Tibial artery (tissue), 4 donors: ENCODE measurements at regions not wholly inside any gene's neighbourhood (a gene's known extent, or its start where the extent isn't known, plus 50 kb on each side); places are given as distances from the start of the nearest gene placed in this dataset.
"Not testable (repeated sequence)": the region's sequence is repeated elsewhere in the genome, so short reads cannot be mapped to it uniquely, and the experiment has no call there.

Experiments used
- DNase-seq, 2 donors: peaks; one replicate each; pipeline ENCODE4 v3.0.0-alpha.2; 2019
- H3K27ac ChIP-seq, 2 donors: fragments of 200-600 bp; sonication (generic) in 1 of 2; 1 replicate in 1 of 2; 2 replicates in 1 of 2; pipeline ENCODE4 v1.5.1; 2018 to 2019; ENCODE audit warnings: mild to moderate bottlenecking in 1 of 2
- H3K27me3 ChIP-seq, 2 donors: fragments of 200-600 bp; sonication (generic) in 1 of 2; one replicate each; pipeline versions ENCODE4 v1.5.1 to v1.6.0; 2016 to 2019
- H3K36me3 ChIP-seq, 3 donors: fragments of 200-600 bp; sonication (generic) in 2 of 3; one replicate each; pipeline ENCODE4 v1.5.1; 2016 to 2019; ENCODE audit warnings: mild to moderate bottlenecking in 2 of 3
- H3K4me1 ChIP-seq, 4 donors: fragments of 200-600 bp; sonication (generic) in 2 of 4; 1 replicate in 3 of 4; 2 replicates in 1 of 4; pipeline ENCODE4 v1.5.1; 2016 to 2019
- H3K4me3 ChIP-seq, 2 donors: fragments of 200-600 bp; sonication (generic) in 1 of 2; 1 replicate in 1 of 2; 2 replicates in 1 of 2; pipeline ENCODE4 v1.5.1; 2018 to 2019; ENCODE audit warnings: mild to moderate bottlenecking in 2 of 2
- H3K9me3 ChIP-seq, 3 donors: fragments of 200-600 bp; sonication (generic) in 1 of 3; one replicate each; pipeline ENCODE4 v1.5.1; 2016 to 2019
- intact Hi-C: fragments of 100-400 bp; cut with DNase I; formaldehyde crosslinking; loops from one replicate; pipeline ENCODE4 v1.15.0; 2023; ENCODE audit warnings: low total_unique reads
- TF ChIP-seq, protein P1 (sequence below), 2 experiments: fragments of 200-600 bp in 1 of 2; fragments of 450-650 bp in 1 of 2; IDR thresholded peaks; one replicate each; pipeline ENCODE4 v1.5.1; 2017 to 2019; ENCODE audit warnings: antibody characterized with exemption in 2 of 2, mild to moderate bottlenecking in 1 of 2, moderate library complexity in 1 of 2

DNA sequence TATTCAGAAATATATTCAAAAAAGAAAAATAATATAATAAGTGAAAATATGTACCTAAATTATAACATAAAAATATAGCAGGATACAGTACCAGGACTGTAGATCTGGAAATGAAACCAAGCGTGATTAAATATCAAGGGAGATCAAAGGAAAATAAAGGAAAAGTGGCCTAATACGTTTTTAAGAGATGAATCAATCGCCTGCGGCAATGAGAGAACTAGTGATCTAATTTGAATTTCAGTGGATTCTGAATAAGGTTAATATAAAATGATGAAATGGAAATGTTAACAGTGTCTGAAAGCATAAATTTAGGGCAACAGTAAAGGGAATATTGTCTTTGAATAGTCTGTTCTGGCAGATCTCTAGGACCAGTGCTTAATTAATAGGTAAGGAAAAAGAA, 1761.9 kb upstream of the ACO1 start:
- no peak for DNase-seq
- Histone ChIP-seq H3K27me3 (no peaks in the 10 kb centered on the region), H3K4me1 (no peaks in the 10 kb centered on the region), H3K27ac (no peak overlapping the region), H3K4me3 (no peak overlapping the region), H3K9me3 (no peaks in the 10 kb centered on the region), H3K36me3 (no peaks in the 10 kb centered on the region)
- TF ChIP-seq, protein P1, sequence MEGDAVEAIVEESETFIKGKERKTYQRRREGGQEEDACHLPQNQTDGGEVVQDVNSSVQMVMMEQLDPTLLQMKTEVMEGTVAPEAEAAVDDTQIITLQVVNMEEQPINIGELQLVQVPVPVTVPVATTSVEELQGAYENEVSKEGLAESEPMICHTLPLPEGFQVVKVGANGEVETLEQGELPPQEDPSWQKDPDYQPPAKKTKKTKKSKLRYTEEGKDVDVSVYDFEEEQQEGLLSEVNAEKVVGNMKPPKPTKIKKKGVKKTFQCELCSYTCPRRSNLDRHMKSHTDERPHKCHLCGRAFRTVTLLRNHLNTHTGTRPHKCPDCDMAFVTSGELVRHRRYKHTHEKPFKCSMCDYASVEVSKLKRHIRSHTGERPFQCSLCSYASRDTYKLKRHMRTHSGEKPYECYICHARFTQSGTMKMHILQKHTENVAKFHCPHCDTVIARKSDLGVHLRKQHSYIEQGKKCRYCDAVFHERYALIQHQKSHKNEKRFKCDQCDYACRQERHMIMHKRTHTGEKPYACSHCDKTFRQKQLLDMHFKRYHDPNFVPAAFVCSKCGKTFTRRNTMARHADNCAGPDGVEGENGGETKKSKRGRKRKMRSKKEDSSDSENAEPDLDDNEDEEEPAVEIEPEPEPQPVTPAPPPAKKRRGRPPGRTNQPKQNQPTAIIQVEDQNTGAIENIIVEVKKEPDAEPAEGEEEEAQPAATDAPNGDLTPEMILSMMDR (IDR thresholded peaks at IDR 0.05): no peak
- intact Hi-C loops: no loop called here

DNA sequence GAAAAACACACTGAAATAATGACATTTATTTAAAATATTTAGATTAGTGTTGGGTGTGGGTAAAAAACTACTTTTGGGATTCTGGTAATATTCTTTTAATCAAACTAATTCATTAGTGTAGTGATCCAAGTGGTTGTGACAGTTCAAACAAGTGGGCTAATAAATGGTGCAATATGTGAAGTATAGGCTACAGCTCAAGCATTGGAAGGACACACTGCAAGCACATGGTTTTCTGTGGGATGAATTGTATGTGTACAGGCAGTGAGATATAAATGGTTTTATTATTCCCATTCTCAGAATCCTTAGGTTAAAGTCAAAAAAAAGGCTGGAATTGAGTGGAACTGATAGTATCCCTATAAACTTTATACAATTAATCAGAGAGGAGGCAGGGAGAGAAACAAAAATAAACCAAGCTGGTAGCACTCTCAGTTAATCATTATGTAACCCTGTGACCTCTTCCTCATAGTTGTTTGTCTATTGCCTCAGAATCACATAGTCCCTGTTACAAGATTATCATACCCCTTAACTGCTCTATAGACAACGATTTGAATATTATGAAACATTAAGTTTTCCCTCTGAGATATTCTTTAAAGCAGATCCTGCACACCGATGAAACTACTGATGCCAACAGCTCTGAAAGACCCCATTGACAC, 1755.4 kb upstream of the ACO1 start:
- Histone ChIP-seq H3K27me3 (no peaks in the 10 kb centered on the region), H3K27ac (no peak overlapping the region), H3K36me3 (no peaks in the 10 kb centered on the region), H3K9me3 (no peaks in the 10 kb centered on the region), H3K4me1 (no peaks in the 10 kb centered on the region), H3K4me3 (no peak overlapping the region)
- DNase-seq: no peak
- TF ChIP-seq, protein P1 (IDR thresholded peaks at IDR 0.05): no peak
- intact Hi-C loops: no loop called here

GRCh38 chr9:30630459-30630858, 1754.0 kb upstream of the ACO1 start:
- H3K9me3 ChIP-seq: no peaks in the 10 kb centered on the region
- DNase-seq: no peak
- no peak overlapping the region for H3K27ac ChIP-seq
- TF ChIP-seq, protein P1 (IDR thresholded peaks at IDR 0.05): no peak
- no peaks in the 10 kb centered on the region for H3K4me1 ChIP-seq
- H3K4me3 ChIP-seq: no peak overlapping the region
- intact Hi-C loops: no loop called here
- no peaks in the 10 kb centered on the region for H3K36me3 ChIP-seq
- H3K27me3 ChIP-seq: no peaks in the 10 kb centered on the region

- intact Hi-C loops, H3K27me3 ChIP-seq, H3K36me3 ChIP-seq, H3K4me3 ChIP-seq, H3K4me1 ChIP-seq, DNase-seq, H3K9me3 ChIP-seq, H3K27ac ChIP-seq: not testable (repeated sequence)
Measured at GRCh38 chr9:30646639-30647038, 1737.8 kb upstream of the ACO1 start.

GRCh38 chr9:30661925-30662324, 1722.5 kb upstream of the ACO1 start:
- H3K27ac ChIP-seq: no peak overlapping the region
- no peaks in the 10 kb centered on the region for H3K27me3 ChIP-seq
- DNase-seq: no peak
- H3K9me3 ChIP-seq: no peaks in the 10 kb centered on the region
- TF ChIP-seq, protein P1 (IDR thresholded peaks at IDR 0.05): no peak
- intact Hi-C loops: no loop called here
- H3K4me3 ChIP-seq: no peak overlapping the region
- H3K36me3 ChIP-seq: no peaks in the 10 kb centered on the region
- H3K4me1 ChIP-seq: no peaks in the 10 kb centered on the region

- intact Hi-C loops: no loop called here
- TF ChIP-seq, protein P1 (IDR thresholded peaks at IDR 0.05): no peak
- Histone ChIP-seq H3K36me3 (no peaks in the 10 kb centered on the region), H3K4me3 (no peak overlapping the region), H3K27me3 (no peaks in the 10 kb centered on the region), H3K27ac (no peak overlapping the region), H3K4me1 (no peaks in the 10 kb centered on the region), H3K9me3 (no peaks in the 10 kb centered on the region)
- DNase-seq: no peak
Measured at GRCh38 chr9:30670805-30671562, 1713.5 kb upstream of the ACO1 start.
